A549 (cell line): ENCODE measurements at regions not wholly inside any gene's neighbourhood (a gene's known extent, or its start where the extent isn't known, plus 50 kb on each side); places are given as distances from the start of the nearest gene placed in this dataset.

ENCODE experiments used
- BCL3 ChIP-seq: fragments of >200 bp; sonication (Bioruptor Twin); formaldehyde crosslinking; IDR thresholded peaks from 3 replicates; pipeline ENCODE4 v1.6.1; 2016
- CBX2 ChIP-seq: fragments of 200-600 bp; sonication (generic); IDR thresholded peaks from 2 replicates; pipeline ENCODE4 v1.6.1; 2016; ENCODE audit warnings: low read depth, mild to moderate bottlenecking, borderline replicate concordance
- CTCF ChIP-seq: fragments of >200 bp; sonication (Bioruptor Twin); formaldehyde crosslinking; IDR thresholded peaks from 3 replicates; pipeline ENCODE4 v1.5.1; 2016
- HMGXB4 ChIP-seq: fragments of 250-450 bp; sonication (Bioruptor Pico); IDR thresholded peaks from 2 replicates; pipeline ENCODE4 v1.5.0; 2021; ENCODE audit warnings: mild to moderate bottlenecking, moderate library complexity, borderline replicate concordance
- JUNB ChIP-seq: fragments of >200 bp; sonication (Bioruptor Twin); formaldehyde crosslinking; IDR thresholded peaks from 2 replicates; pipeline ENCODE4 v1.6.1; 2016
- REST ChIP-seq: fragments of 200-600 bp; sonication (generic); IDR thresholded peaks from 2 replicates; pipeline ENCODE4 v1.6.1; 2016; ENCODE audit warnings: antibody characterized with exemption, mild to moderate bottlenecking, moderate library complexity
- RFX5 ChIP-seq: fragments of 450-650 bp; IDR thresholded peaks from 2 replicates; pipeline ENCODE4 v1.7.1; 2014; ENCODE audit warnings: antibody characterized with exemption, mild to moderate bottlenecking, moderate library complexity
- ZSCAN20 ChIP-seq: fragments of 250-450 bp; sonication (Bioruptor Pico); IDR thresholded peaks from 2 replicates; pipeline ENCODE4 v1.8.0; 2022; ENCODE audit warnings: mild to moderate bottlenecking, moderate library complexity

GRCh38 chr1:114208714-114209113 is 55.0 kb upstream of the SYT6 start:
- no peak for TF ChIP-seq CTCF
- TF ChIP-seq HMGXB4 = no peak
- no peak for TF ChIP-seq RFX5
- TF ChIP-seq REST = no peak
- TF ChIP-seq BCL3 = no peak
- TF ChIP-seq ZSCAN20 (CRISPR knock-in tag) = no peak
- TF ChIP-seq CBX2 = no peak
- no peak for TF ChIP-seq JUNB
